ENCODE measurements at regions not wholly inside any gene's neighbourhood (a gene's known extent, or its start where the extent isn't known, plus 50 kb on each side); places are given as distances from the start of the nearest gene placed in this dataset.
"Not testable (repeated sequence)": the region's sequence is repeated elsewhere in the genome, so short reads cannot be mapped to it uniquely, and the experiment has no call there.

DNA sequence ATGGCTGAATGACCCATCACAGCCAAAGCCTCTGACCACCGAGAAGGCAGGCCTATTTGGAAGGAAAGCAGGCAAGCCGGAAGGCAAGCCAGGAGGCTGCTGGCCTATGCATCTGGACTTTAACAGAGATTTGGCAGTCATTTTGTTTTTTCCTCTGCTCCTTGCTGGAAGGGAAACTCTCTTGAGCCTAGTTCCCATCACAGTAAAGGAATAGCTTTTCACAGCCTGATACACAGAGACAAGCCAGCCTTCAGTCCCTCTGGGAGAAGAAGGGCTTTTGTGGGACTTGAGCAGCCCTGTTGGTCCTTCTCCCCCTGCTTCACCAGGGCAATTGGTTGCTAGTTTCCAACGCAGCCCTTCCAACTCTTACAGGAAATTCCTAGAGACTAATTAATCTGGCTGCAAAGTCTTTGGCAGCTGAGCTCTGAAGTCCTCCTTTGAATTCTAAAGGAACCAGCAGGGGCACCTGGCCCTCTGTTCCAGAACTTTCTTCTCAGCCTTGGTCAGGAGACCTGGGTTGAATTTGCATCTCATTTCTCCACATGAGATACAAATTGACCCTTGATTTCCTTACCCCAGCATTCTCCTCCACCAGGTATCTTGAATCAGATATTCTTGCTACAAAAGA lies 157.3 kb upstream of the EPB41L4A start:
- no peak for DNase-seq

DNA sequence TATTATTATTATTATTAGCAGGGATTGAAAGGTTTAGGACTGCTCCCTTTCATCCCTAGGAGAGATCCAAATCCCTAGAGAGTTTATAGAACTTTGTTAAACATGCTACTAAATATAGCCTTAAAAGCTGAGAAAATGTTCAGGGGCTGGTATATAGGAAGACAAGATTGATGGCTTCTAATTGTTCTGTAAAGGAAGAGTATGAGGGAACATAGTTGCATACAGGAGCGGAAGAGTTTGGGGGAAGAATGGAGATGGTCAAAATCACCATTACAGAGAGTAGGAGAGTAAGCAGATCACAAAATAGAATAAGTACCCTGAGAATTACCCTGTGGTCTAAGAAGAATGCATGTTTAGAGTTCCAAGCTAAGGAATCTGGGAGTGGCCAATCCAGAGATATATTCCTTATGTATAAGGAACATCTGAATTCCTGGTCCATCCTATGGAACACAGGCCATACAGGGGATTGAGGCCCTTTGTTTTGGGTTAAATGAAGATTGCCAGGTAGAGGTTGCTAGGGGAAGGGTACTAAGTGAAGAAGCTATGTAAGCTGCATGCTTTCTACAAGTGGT lies 158.0 kb upstream of the APC start:
- no peak for DNase-seq

DNA sequence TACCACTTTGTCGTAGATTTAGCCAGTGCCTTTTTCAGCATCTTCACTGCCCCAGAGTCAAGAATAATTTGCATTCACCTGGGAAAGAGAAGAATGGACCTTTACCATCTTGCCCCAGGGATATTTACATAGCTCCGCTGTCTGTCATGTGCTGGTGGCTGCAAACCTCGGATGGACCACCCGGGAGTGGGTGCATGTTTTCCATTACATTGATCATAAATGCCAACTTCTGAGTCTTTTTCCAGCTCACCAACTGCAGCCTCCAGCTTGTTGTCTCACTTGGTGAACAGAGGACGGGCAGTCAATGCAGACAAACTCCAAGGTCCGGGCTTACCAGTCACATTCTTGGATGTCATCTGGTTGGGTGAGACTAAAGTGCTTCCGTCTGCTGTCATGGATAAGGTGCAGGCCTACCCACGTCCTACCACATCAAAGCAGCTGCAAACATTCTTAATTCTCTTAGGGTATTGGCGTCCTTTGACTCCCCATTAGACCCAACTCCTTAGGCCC lies 155.8 kb upstream of the APC start:
- DNase-seq = no peak

DNA sequence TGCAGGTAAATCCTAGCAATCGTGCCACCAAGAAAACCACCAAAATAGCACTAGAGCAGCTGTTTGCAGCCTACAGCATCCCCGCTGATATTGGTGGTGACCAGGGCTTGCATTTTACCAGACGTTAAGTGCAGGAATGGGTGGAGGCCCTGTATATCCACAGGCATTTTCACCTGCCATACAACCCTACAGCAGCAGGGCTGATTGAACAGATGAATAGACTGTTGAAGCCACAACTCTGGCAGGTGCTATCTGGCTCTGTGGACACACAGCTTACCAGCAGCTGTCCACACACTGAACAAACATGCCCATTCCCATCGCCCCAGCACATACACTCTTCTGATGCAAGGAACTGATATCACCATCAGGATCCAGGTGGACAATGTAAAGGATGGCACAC lies 154.5 kb upstream of the APC start:
- no peak for DNase-seq

DNA sequence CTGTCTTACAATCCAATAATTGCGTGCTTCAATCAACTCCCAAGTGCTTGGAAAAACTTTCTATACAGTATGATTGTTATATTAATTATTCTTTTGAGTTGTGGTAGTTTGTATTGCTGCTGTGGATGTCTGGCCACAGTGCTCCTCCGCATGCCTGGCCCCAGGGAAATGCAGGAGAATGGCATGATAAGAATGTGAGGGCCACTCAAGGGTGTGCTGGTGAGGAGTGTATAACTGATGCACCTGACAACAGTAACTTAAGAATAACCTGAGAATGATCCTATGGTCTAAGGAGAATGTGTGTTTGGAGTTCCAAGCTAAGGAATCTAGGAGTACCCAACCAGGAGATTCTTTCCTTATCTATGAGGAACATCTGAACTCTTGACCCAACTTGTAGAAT lies 152.9 kb upstream of the APC start:
- no peak for DNase-seq

DNA sequence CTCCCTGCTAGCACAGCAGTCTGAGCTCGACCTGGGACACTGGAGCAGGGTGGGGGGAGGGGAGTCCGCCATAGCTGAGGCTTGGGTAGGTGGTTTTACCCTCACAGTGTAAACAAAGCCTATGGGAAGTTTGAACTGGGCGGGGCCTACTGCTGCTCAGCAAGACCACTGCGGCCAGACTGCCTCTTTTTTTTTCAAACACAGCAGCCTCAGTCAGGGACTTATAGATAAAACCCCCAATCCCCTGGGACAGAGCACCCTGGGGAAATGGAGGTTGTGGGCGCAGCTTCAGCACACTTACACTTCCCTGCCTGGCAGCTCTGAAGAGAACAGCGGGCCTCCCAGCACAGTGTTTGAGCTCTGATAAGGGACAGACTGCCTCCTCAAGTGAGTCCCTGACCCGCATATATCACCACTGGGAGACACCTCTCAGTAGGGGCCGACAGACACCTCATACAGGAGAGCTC lies 151.1 kb upstream of the APC start:
- DNase-seq = no peak

DNA sequence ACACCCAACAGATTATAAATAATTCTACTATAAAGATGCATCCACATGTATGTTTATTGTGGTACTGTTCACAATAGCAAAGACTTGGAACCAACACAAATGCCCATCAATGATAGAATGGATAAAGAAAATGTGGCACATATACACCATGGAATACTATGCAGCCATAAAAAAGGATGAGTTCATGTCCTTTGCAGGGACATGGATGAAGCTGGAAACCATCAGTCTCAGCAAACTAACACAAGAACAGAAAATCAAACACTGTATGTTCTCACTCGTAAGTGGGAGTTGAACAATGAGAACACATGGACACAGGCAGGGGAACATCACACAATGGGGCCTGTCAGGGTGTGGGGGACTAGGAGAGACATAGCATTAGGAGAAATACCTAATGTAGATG lies 146.8 kb upstream of the APC start:
- DNase-seq = not testable (repeated sequence)

DNA sequence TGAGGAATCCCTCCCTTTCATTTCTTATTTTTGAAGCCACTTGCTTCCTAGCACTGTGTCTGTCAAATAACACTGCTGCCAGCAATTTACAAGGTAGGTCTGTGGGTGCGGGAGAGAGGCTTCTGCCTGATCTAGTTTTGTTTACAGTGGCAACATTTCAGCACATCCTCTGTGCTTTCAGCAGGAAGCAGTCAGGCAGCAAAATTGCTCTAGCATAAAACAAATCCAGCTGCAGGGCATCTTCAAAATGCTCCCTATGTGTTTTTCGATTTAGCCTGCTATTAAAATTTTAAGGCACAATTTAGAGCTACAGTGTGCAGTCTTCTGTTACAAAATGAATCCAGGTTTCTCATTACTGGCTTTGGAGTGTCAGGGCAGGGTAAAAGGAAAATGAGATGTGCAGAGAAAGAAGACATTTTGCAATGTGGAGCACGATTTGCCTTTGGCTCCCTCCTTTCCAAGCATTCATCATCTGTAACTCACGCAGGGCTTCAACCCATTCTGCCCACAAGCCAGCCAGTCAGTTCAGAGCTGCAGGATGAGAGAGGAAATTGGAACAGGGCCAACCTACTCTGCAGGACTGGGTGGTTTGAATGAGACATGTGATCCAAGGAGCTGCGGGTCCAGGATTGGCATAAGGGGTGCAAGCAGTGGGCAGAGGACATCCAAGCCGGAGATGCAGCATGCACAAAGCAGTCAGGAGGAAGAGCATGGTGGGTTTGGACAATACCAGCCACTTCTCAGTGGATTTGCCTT lies 143.4 kb upstream of the APC start:
- no peak for DNase-seq

DNA sequence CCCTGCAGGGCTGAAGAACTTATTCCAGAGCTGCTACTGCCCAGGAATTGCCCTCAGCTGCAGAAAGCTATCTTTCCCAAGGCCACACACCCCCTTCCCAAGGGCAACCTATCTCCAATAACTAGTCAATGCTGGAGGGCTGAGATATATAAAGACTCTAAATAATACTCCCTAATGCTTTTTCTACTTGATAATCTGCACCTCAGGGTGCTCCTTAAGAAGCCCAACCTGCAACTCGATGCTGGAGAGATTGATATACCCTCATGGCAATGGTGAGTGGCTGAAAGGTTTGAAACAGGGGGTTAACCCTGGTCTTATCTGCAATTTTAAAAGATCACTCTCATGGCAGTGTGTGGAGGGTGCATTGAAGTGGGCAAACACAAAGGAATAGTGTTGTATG lies 142.7 kb upstream of the APC start:
- no peak for DNase-seq

DNA sequence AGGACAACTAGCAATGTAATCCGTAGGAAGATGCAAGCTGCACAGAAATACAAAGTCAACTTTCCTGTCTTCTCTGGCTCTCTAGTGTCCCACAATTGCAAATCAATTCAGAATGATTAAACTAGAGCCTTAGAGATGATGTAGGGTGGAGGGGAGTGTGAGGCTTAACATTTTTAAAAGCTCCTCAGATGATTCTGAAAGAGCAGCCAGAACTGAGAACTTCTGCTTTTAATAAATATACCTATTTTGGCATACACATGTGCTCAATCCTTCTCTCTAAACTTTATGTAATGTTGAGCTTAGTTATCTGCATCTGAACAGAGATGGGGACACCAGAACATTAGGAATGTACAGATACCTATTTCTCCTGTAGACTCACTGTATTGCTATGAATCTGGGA lies 139.9 kb upstream of the APC start:
- DNase-seq = no peak

DNA sequence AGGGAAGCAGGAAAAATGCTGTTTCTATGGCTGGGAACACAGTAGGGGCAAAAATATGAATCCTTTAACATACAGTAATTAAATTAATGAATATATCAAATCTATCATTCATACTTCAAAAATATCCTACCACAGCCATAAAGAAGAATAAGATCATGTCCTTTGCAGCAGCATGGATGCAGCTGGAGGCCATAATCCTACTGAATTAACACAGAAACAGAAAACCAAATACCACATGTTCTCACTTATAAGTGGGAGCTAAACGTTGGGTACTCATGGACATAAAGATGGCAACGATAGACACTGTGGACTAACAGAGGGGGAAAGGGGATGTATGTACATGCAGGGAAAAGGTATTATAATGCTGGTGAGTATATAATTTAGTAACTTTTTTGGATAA lies 137.2 kb upstream of the APC start:
- DNase-seq = not testable (repeated sequence)

DNA sequence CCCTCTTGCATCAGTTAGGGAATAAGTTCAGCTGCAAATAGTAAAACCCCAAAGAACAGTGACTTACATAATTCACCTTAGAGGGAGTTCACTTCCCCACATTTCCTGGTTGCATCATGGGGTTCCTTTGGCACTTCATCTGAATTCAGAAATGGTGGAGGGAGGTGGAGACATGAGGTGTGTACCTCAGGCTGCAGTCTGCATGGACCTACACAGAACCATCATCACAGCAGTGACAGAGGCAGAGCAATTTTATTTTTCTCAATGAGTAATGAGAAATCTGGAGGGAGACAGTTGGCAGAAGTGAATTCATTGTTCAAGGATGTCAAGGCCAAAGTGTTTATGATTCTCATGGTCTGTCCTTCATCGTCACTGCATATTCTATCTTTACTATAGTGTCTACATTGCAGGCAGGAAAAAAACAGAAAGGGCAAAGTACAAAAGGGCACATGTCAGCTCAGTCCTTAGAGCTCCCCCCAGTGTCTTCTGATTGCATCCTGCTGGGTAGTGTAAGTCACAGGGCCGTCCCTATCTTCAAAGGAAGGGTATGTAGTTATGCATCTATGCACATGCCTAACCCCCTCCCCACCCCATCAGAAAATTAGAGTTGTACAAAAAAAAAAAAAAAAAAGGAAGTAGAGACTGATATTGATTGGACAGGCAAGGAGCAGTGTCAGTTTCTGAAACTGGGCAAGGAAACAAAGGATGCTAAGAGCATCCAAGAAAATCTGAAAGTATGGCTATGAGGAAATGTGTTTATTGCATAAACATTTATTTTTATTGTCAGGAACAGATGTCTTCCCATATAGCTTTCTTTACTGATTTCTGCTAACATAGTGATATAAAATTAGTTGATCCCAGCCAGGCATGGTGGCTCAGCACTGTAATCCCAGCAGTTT lies 132.7 kb upstream of the APC start:
- no peak for DNase-seq

DNA sequence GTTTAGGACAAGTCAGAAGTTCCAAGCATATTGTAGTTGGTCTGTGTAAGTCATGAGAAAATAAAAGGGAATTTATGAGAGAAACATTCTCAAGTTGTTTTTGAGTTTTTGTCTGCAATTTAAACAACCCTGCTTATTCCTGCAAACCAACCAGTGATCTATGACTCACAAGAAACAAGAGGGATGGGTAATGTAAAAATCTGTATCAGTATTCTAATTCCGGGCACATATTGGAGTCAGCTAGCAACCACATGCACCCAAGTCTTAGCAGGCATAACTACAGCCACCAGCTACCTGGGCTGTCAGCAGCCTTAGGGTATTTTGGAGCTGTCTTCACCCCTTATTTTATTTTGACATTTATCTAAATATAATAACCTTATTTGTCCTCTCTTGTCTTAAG lies 128.7 kb upstream of the APC start:
- no peak for DNase-seq

DNA sequence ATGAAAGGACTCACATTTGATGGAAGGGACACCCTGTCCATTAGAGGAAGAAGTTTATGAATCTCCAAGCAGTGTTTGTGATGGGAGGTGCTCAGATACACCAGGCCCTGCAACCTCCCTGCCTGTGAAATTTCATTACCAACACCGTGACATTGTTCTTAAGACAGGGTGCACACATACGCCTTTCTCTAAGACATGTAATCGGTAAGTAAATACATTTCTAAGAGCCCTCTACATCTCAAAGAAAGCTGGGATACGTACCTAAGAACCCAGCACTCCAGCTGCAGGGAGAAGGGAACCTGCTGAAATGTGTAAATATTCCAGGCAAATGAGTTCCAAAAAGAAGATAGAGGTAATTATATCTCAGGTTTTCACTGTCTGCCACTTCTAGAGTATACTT lies 125.0 kb upstream of the APC start:
- DNase-seq = no peak

DNA sequence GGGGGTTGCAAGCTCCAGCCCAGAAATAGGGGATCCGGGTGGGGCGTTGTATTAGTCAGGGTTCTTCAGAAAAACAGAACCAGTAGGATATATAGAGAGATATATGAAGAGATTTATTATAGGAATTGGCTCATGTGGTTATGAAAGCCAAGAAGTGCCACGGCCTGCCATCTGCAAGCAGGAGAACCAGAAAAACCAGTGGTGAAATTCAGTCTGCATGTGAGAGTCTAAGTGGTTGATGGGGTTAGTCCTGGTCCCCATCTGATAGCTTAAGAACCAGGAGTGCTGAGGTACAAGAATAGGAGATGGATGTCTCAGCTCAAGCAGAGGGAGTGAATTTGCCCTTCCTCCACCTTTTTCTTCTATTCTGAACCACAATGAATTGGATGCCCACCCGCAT lies 123.4 kb upstream of the APC start:
- no peak for DNase-seq

DNA sequence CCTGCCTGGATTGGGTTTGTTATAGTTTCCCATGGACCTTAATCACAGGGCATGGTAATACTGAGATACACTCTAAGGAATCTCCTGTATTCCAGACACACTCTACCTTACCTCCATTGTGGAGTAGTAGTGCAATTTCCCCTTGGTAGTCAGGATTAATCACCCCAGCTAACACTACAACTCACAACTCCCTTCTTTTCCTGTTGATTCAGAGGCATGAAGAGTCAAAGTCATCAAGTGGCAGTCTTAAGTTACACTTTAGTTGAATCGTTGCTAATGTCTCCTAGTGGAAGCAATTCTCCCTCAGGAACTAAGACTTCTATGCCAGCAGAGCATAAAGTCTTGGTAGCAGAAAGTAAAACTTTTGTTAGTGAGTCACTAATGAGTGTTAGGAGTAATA lies 122.7 kb upstream of the APC start:
- DNase-seq = no peak

DNA sequence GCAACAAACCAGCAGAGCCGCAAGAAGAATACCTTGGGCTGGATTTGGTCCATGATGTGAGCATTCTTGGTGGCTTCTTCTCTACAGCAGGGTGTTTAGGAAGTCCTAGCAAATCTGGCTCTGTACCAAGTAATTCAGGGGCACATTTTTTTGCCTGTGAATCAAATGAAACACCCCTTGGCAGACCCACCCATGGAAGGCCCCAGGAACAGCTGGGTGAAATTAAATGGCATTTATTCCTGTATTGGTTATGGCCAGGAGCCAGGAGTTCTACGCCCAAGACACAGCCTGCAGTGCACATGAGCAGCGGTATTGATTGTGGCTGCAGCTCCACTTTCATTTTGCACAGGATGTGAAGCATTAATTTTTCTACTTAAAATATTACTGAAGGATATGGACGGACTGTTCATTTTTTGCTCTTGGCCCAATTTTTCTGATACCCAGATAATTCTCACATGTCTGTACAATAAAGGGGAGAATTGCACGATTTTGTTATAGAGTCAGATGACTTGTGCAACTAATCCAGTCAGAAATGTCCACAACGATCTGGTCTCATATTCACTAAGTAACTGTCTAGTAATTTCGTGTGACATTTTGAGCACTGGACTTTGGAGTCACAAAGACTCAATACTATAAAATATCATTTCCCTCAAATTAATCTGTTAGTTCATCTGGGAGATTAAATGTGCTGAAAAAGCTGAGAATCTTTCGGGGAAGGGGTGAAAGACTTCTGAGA lies 120.7 kb upstream of the APC start:
- DNase-seq = no peak

DNA sequence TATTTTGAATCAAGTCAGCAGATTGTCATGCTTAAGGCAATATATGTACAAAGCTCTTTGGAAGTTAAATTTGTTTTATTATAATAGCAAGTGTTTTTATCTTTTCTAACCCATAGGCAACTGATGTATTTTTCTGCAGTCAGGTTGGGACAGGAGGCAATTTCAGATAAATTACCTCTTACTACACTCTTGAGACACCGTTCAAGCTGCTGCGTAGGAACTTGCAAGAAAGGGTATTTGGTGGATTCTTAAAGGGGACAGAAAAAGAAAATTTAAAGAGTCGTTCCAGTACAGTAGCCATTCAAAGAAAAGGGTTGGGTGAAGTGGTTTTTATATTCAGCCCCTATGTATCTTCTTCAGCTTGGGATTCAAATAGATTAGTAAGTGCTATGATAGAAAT lies 112.4 kb upstream of the APC start:
- DNase-seq = no peak

DNA sequence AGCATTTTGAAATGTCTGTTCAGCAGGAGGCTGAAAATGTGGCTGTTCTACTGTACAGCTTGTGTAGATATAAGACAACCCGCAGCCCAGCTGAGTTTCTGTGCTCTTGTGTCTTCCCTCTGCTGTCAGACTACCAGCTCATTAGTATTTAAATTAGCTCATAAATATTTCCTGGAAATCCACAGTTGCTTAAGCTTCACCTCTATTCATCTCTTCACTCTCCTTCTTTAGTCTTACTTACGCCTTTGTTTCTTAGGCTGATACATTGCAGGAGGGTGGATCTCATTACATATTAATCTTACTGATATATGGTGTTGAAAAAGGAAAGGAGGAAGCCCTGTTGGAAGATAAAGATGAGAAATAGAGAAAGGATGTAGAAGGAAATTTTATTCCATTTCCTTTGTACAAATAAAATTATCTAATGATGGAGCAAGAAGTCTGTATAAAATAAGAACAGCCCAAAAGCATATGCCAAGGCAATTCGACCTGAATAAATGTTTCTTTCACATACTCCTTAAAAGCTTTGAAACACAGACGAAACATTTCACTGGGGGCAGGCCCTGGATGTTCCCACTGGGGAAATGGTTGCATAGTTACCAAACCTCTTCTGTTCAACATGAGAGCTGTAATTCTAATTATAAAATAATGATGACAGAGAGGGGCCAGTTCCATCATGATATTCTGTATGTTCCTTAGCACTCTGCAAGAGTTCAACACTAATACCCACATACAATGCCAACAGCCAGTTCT lies 111.8 kb upstream of the APC start:
- no peak for DNase-seq

DNA sequence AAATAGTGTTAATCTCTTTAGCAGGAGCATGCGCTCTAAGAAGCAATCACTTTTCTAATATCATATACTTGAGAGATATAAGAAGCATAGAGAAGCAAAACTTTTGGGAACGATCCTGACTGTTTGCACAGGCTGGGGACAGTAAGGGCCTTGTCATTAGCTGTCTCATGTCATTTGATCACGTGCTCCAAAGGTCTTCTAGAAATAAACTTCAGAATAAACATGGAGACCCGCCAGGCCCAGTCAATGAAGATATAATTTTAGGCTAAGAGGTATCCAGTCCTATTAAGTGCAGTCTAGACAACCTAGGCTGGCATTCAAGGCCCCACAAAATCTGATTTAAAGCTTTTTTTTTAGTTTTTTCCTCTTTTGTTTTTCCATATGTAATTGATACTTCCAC lies 111.0 kb upstream of the APC start:
- no peak for DNase-seq

DNA sequence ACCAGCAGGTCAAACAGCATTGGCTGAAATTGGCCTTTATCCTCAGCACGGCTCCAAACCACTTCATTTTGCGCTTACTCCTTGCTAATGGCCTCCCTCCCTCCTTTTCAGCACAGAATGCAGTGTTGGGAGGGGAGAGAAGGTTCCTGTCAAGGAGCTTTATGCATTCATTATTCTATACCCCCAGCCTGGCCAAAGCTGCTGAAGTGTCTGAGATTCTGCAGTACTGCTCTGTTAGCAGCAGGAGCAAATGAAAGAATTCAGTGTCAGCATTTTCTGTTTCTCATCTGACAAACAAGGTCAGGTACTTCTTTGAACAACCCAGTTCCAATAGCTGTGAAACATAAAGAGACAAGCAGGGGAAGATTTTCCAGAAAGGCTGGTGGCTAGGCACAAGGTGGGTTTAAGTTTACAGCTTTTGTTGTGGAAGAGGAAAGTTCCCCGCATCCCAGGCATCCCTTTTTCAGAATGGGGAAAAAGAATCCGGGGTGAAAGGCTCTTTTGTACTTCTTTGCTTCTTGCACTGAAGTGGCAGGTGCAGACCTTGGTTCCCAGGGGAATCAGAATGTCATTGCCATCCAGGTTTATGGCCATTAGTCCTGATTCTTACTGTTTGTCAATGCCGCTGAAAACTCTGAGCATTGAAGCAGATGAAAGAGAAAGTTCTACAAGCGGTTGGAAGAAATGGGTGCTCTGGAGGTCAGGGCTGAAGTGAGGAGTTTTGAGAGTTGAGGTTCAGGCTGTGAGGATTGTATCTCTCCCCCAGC lies 109.3 kb upstream of the APC start:
- DNase-seq = no peak

Data from activated CD4-positive, alpha-beta T cell treated with anti-CD3 and anti-CD28 coated beads, Interleukin-2, amount 50 U/mL, for 48 hours (primary cell).